CD4-positive, alpha-beta memory T cell (primary cell): ENCODE measurements at regions not wholly inside any gene's neighbourhood (a gene's known extent, or its start where the extent isn't known, plus 50 kb on each side); places are given as distances from the start of the nearest gene placed in this dataset.

Experiments used
- CTCF ChIA-PET: fragments of 350-600 bp; sonication (Branson Sonifier 250); formaldehyde crosslinking; loops from one replicate; lab custom pipeline; 2021; ENCODE audit warnings: inconsistent platforms; ENCODE audit not compliant: partially characterized antibody; lab: Charles Lee
- POLR2A ChIA-PET: fragments of 350-600 bp; sonication (Branson Sonifier 250); formaldehyde crosslinking; loops from one replicate; lab custom pipeline; 2021; ENCODE audit not compliant: partially characterized antibody; lab: Charles Lee
- DNase-seq, 5 donors: peaks; one replicate each; pipeline versions ENCODE4 v3.0.0 to v3.0.0-alpha.2; 2020 to 2022; ENCODE audit warnings: mixed read lengths in 1 of 5
- H3K27ac ChIP-seq: one replicate; pipeline ENCODE4 v1.7.0; 2013; ENCODE audit warnings: low read depth, low read length
- H3K27me3 ChIP-seq: 2 replicates; pipeline ENCODE4 v1.7.0; 2013; ENCODE audit warnings: mild to moderate bottlenecking, low read length, moderate library complexity; ENCODE audit not compliant: insufficient read depth
- H3K36me3 ChIP-seq: 2 replicates; pipeline ENCODE4 v1.7.0; 2013; ENCODE audit warnings: mild to moderate bottlenecking, low read length, moderate library complexity; ENCODE audit not compliant: insufficient read depth
- H3K4me1 ChIP-seq: 2 replicates; pipeline ENCODE4 v1.7.0; 2013; ENCODE audit warnings: mild to moderate bottlenecking, low read length, moderate library complexity; ENCODE audit not compliant: insufficient read depth
- H3K4me3 ChIP-seq, 2 donors: one replicate each; pipeline ENCODE4 v1.7.0; 2013; ENCODE audit warnings: low read length in 2 of 2, mild to moderate bottlenecking in 1 of 2
- H3K9me3 ChIP-seq, 2 donors: one replicate each; pipeline ENCODE4 v1.7.0; 2013; ENCODE audit warnings: low read length in 2 of 2, control low read depth in 1 of 2; ENCODE audit not compliant: control insufficient read depth in 1 of 2
- H3K27ac Mint-ChIP-seq, 7 donors: one replicate each; pipeline ENCODE4 v1.8.0; 2020 to 2021; ENCODE audit warnings: mixed read lengths in 7 of 7, mild to moderate bottlenecking in 6 of 7, inconsistent platforms in 3 of 7, moderate library complexity in 3 of 7
- H3K27me3 Mint-ChIP-seq, 2 donors: one replicate each; pipeline ENCODE4 v1.8.0; 2020 to 2021; ENCODE audit warnings: mixed read lengths in 2 of 2
- H3K36me3 Mint-ChIP-seq, 2 donors: one replicate each; pipeline ENCODE4 v1.8.0; 2020 to 2021; ENCODE audit warnings: mixed read lengths in 2 of 2, inconsistent platforms in 1 of 2, mild to moderate bottlenecking in 1 of 2
- H3K4me1 Mint-ChIP-seq, 4 donors: one replicate each; pipeline ENCODE4 v1.8.0; 2020 to 2021; ENCODE audit warnings: mixed read lengths in 4 of 4, mild to moderate bottlenecking in 1 of 4
- H3K4me3 Mint-ChIP-seq, 8 donors: one replicate each; pipeline ENCODE4 v1.8.0; 2020 to 2021; ENCODE audit warnings: mixed read lengths in 8 of 8, mild to moderate bottlenecking in 7 of 8, moderate library complexity in 6 of 8, inconsistent platforms in 3 of 8
- H3K9me3 Mint-ChIP-seq, 8 donors: one replicate each; pipeline ENCODE4 v1.8.0; 2020 to 2021; ENCODE audit warnings: mixed read lengths in 8 of 8, mild to moderate bottlenecking in 5 of 8, inconsistent platforms in 3 of 8, moderate library complexity in 1 of 8
- intact Hi-C: fragments of 100-400 bp; cut with micrococcal nuclease; formaldehyde crosslinking; loops from one replicate; pipeline ENCODE4 v1.15.1; 2023

GRCh38 chr4:138519436-138519835 is 277.3 kb upstream of the SLC7A11 start:
- intact Hi-C loops, result no loop called here
- Mint-ChIP-seq H3K4me1 (no peaks in the 10 kb centered on the region), H3K27me3 (no peaks in the 10 kb centered on the region), H3K9me3 (peaks cover 0 to 13% (median 4%) of the 10 kb centered on the region in 8 donors), H3K36me3 (no peaks in the 10 kb centered on the region), H3K4me3 (no peak overlapping the region), H3K27ac (no peak overlapping the region)
- Histone ChIP-seq H3K4me1 (no peaks in the 10 kb centered on the region), H3K36me3 (no peaks in the 10 kb centered on the region), H3K4me3 (no peak overlapping the region), H3K27ac (no peak overlapping the region), H3K27me3 (no peaks in the 10 kb centered on the region), H3K9me3 (no peaks in the 10 kb centered on the region)
- ChIA-PET POLR2A (no interaction called here), CTCF (no interaction called here)
- no peak for DNase-seq

- no peaks in the 10 kb centered on the region for H3K27me3 Mint-ChIP-seq
- H3K4me1 Mint-ChIP-seq, result no peaks in the 10 kb centered on the region
- no peaks in the 10 kb centered on the region for H3K9me3 ChIP-seq
- no peak for DNase-seq
- no peaks in the 10 kb centered on the region for H3K36me3 Mint-ChIP-seq
- H3K4me3 ChIP-seq, result no peak overlapping the region
- POLR2A ChIA-PET, result no interaction called here
- intact Hi-C loops, result no loop called here
- H3K27ac Mint-ChIP-seq, result no peak overlapping the region
- H3K9me3 Mint-ChIP-seq, result peaks cover 0 to 3% (median under 1%) of the 10 kb centered on the region in 8 donors
- H3K27ac ChIP-seq, result no peak overlapping the region
- no peaks in the 10 kb centered on the region for H3K27me3 ChIP-seq
- no peak overlapping the region for H3K4me3 Mint-ChIP-seq
- no peaks in the 10 kb centered on the region for H3K36me3 ChIP-seq
- CTCF ChIA-PET, result no interaction called here
- H3K4me1 ChIP-seq, result no peaks in the 10 kb centered on the region
Observed at GRCh38 chr4:138513535-138513934, 271.4 kb upstream of the SLC7A11 start.

- no peaks in the 10 kb centered on the region for H3K36me3 ChIP-seq
- ChIA-PET CTCF (no interaction called here), POLR2A (no interaction called here)
- no peaks in the 10 kb centered on the region for H3K36me3 Mint-ChIP-seq
- H3K4me3 Mint-ChIP-seq, result no peak overlapping the region
- intact Hi-C loops, result no loop called here
- no peaks in the 10 kb centered on the region for H3K4me1 ChIP-seq
- no peak overlapping the region for H3K4me3 ChIP-seq
- no peak overlapping the region for H3K27ac ChIP-seq
- no peaks in the 10 kb centered on the region for H3K27me3 ChIP-seq
- H3K27me3 Mint-ChIP-seq, result no peaks in the 10 kb centered on the region
- no peaks in the 10 kb centered on the region for H3K4me1 Mint-ChIP-seq
- H3K9me3 Mint-ChIP-seq, result peaks cover 0 to 3% (median under 1%) of the 10 kb centered on the region in 8 donors
- no peak overlapping the region for H3K27ac Mint-ChIP-seq
- DNase-seq, result no peak
- H3K9me3 ChIP-seq, result no peaks in the 10 kb centered on the region
Observed at GRCh38 chr4:138512756-138513155, 270.6 kb upstream of the SLC7A11 start.

- H3K36me3 Mint-ChIP-seq, result no peaks in the 10 kb centered on the region
- peaks cover under 1 to 13% (median 6%) of the 10 kb centered on the region in 8 donors for H3K9me3 Mint-ChIP-seq
- H3K4me3 Mint-ChIP-seq, result no peak overlapping the region
- Histone ChIP-seq H3K27me3 (no peaks in the 10 kb centered on the region), H3K4me3 (no peak overlapping the region), H3K36me3 (no peaks in the 10 kb centered on the region), H3K27ac (no peak overlapping the region), H3K9me3 (no peaks in the 10 kb centered on the region), H3K4me1 (no peaks in the 10 kb centered on the region)
- peaks cover 0 to 1% of the 10 kb centered on the region in 2 donors for H3K27me3 Mint-ChIP-seq
- no peak for DNase-seq
- no peak overlapping the region for H3K27ac Mint-ChIP-seq
- CTCF ChIA-PET, result interaction anchor here (1.3 kb wide), 1 partner anchor 12 kb away, joined by 3 read pairs; no protein-coding TSS in a partner anchor
- no peaks in the 10 kb centered on the region for H3K4me1 Mint-ChIP-seq
- intact Hi-C loops, result no loop called here
- POLR2A ChIA-PET, result no interaction called here
Observed at GRCh38 chr4:138510053-138510452, 267.9 kb upstream of the SLC7A11 start.

GRCh38 chr4:138509346-138509745 is 267.2 kb upstream of the SLC7A11 start:
- H3K4me1 Mint-ChIP-seq, result no peaks in the 10 kb centered on the region
- Histone ChIP-seq H3K27ac (no peak overlapping the region), H3K27me3 (no peaks in the 10 kb centered on the region), H3K9me3 (no peaks in the 10 kb centered on the region), H3K4me1 (no peaks in the 10 kb centered on the region), H3K4me3 (no peak overlapping the region), H3K36me3 (no peaks in the 10 kb centered on the region)
- CTCF ChIA-PET, result no interaction called here
- H3K9me3 Mint-ChIP-seq, result peaks cover 2 to 14% (median 9%) of the 10 kb centered on the region in 8 donors
- intact Hi-C loops, result no loop called here
- POLR2A ChIA-PET, result no interaction called here
- no peak overlapping the region for H3K27ac Mint-ChIP-seq
- no peak for DNase-seq
- H3K36me3 Mint-ChIP-seq, result no peaks in the 10 kb centered on the region
- no peak overlapping the region for H3K4me3 Mint-ChIP-seq
- H3K27me3 Mint-ChIP-seq, result peaks cover 0 to 1% of the 10 kb centered on the region in 2 donors

GRCh38 chr4:138507522-138507921 is 265.4 kb upstream of the SLC7A11 start:
- POLR2A ChIA-PET, result no interaction called here
- Mint-ChIP-seq H3K9me3 (peaks cover 2 to 22% (median 12%) of the 10 kb centered on the region in 8 donors), H3K36me3 (no peaks in the 10 kb centered on the region), H3K4me3 (no peak overlapping the region), H3K27me3 (peaks cover 0 to 1% of the 10 kb centered on the region in 2 donors), H3K4me1 (no peaks in the 10 kb centered on the region), H3K27ac (no peak overlapping the region)
- CTCF ChIA-PET, result no interaction called here
- H3K36me3 ChIP-seq, result no peaks in the 10 kb centered on the region
- no peaks in the 10 kb centered on the region for H3K4me1 ChIP-seq
- no peak overlapping the region for H3K27ac ChIP-seq
- no peaks in the 10 kb centered on the region for H3K27me3 ChIP-seq
- no peak overlapping the region for H3K4me3 ChIP-seq
- intact Hi-C loops, result no loop called here
- no peaks in the 10 kb centered on the region for H3K9me3 ChIP-seq
- no peak for DNase-seq

GRCh38 chr4:138501614-138502013 is 259.5 kb upstream of the SLC7A11 start:
- H3K4me1 Mint-ChIP-seq, result no peaks in the 10 kb centered on the region
- POLR2A ChIA-PET, result no interaction called here
- no peak overlapping the region for H3K27ac Mint-ChIP-seq
- no peaks in the 10 kb centered on the region for H3K27me3 Mint-ChIP-seq
- Histone ChIP-seq H3K36me3 (no peaks in the 10 kb centered on the region), H3K27me3 (no peaks in the 10 kb centered on the region), H3K4me3 (no peak overlapping the region), H3K27ac (no peak overlapping the region), H3K9me3 (no peaks in the 10 kb centered on the region), H3K4me1 (no peaks in the 10 kb centered on the region)
- peaks cover 0 to 47% (median 15%) of the 10 kb centered on the region in 8 donors for H3K9me3 Mint-ChIP-seq
- no peak for DNase-seq
- CTCF ChIA-PET, result no interaction called here
- no peak overlapping the region for H3K4me3 Mint-ChIP-seq
- no peaks in the 10 kb centered on the region for H3K36me3 Mint-ChIP-seq
- intact Hi-C loops, result no loop called here

GRCh38 chr4:138500869-138501268 is 258.7 kb upstream of the SLC7A11 start:
- intact Hi-C loops, result no loop called here
- H3K9me3 Mint-ChIP-seq, result peaks cover 0 to 47% (median 13%) of the 10 kb centered on the region in 8 donors
- CTCF ChIA-PET, result no interaction called here

More at GRCh38 chr4:138500869-138501268, 258.7 kb upstream of the SLC7A11 start:
- no peak for DNase-seq
- Histone ChIP-seq H3K27me3 (no peaks in the 10 kb centered on the region), H3K36me3 (no peaks in the 10 kb centered on the region), H3K9me3 (no peaks in the 10 kb centered on the region), H3K27ac (no peak overlapping the region), H3K4me1 (no peaks in the 10 kb centered on the region), H3K4me3 (no peak overlapping the region)
- Mint-ChIP-seq H3K4me3 (no peak overlapping the region), H3K36me3 (no peaks in the 10 kb centered on the region), H3K27ac (no peak overlapping the region), H3K4me1 (no peaks in the 10 kb centered on the region), H3K27me3 (no peaks in the 10 kb centered on the region)
- POLR2A ChIA-PET, result no interaction called here
